HG02763 (cell line): ENCODE measurements at regions not wholly inside any gene's neighbourhood (a gene's known extent, or its start where the extent isn't known, plus 50 kb on each side); places are given as distances from the start of the nearest gene placed in this dataset.
"Not testable (repeated sequence)": the region's sequence is repeated elsewhere in the genome, so short reads cannot be mapped to it uniquely, and the experiment has no call there.

Experiments used
- ATAC-seq: cut with Tn5 transposase; IDR thresholded peaks from one replicate; pipeline ENCODE4 v1.9.1; 2021; ENCODE audit warnings: mild to moderate bottlenecking, moderate library complexity; ENCODE audit not compliant: unreplicated experiment

- ATAC-seq = no peak
Observed at GRCh38 chr13:22915442-22916082, 265.2 kb upstream of the SGCG start.

GRCh38 chr13:22916276-22916675 lies 264.5 kb upstream of the SGCG start:
- ATAC-seq = not testable (repeated sequence)

GRCh38 chr13:22925881-22926747 lies 254.7 kb upstream of the SGCG start:
- no peak for ATAC-seq

GRCh38 chr13:22926748-22927400 lies 253.9 kb upstream of the SGCG start:
- no peak for ATAC-seq

GRCh38 chr13:22927845-22928244 lies 252.9 kb upstream of the SGCG start:
- ATAC-seq = not testable (repeated sequence)

- ATAC-seq = no peak
Observed at GRCh38 chr13:22929381-22930126, 251.2 kb upstream of the SGCG start.

GRCh38 chr13:22931576-22931975 lies 249.2 kb upstream of the SGCG start:
- no peak for ATAC-seq

- ATAC-seq = not testable (repeated sequence)
Observed at GRCh38 chr13:22932632-22933412, 248.0 kb upstream of the SGCG start.

GRCh38 chr13:22933571-22934181 lies 247.1 kb upstream of the SGCG start:
- ATAC-seq = no peak

GRCh38 chr13:22934744-22935523 lies 245.8 kb upstream of the SGCG start:
- no peak for ATAC-seq

GRCh38 chr13:22936228-22936627 lies 244.6 kb upstream of the SGCG start:
- ATAC-seq = no peak

GRCh38 chr13:22937241-22937640 lies 243.5 kb upstream of the SGCG start:
- ATAC-seq = no peak

- no peak for ATAC-seq
Observed at GRCh38 chr13:22937953-22938352, 242.8 kb upstream of the SGCG start.

GRCh38 chr13:22938576-22938975 lies 242.2 kb upstream of the SGCG start:
- no peak for ATAC-seq

- ATAC-seq = no peak
Observed at GRCh38 chr13:22939157-22939556, 241.6 kb upstream of the SGCG start.

GRCh38 chr13:22940090-22940710 lies 240.6 kb upstream of the SGCG start:
- ATAC-seq = no peak

- no peak for ATAC-seq
Observed at GRCh38 chr13:22940736-22941135, 240.0 kb upstream of the SGCG start.

- not testable (repeated sequence) for ATAC-seq
Observed at GRCh38 chr13:22941495-22941894, 239.3 kb upstream of the SGCG start.

GRCh38 chr13:22942831-22943230 lies 237.9 kb upstream of the SGCG start:
- ATAC-seq = not testable (repeated sequence)
